Renal cortex interstitium (tissue), 11 donors: ENCODE measurements at regions not wholly inside any gene's neighbourhood (a gene's known extent, or its start where the extent isn't known, plus 50 kb on each side); places are given as distances from the start of the nearest gene placed in this dataset.
"Not testable (repeated sequence)": the region's sequence is repeated elsewhere in the genome, so short reads cannot be mapped to it uniquely, and the experiment has no call there.

Source experiments
- DNase-seq, 11 donors: peaks; one replicate each; pipeline ENCODE4 v3.0.0-alpha.2; 2013; ENCODE audit warnings: low read depth in 9 of 11, low spot score in 4 of 11; ENCODE audit errors: extremely low read depth in 1 of 11

DNA sequence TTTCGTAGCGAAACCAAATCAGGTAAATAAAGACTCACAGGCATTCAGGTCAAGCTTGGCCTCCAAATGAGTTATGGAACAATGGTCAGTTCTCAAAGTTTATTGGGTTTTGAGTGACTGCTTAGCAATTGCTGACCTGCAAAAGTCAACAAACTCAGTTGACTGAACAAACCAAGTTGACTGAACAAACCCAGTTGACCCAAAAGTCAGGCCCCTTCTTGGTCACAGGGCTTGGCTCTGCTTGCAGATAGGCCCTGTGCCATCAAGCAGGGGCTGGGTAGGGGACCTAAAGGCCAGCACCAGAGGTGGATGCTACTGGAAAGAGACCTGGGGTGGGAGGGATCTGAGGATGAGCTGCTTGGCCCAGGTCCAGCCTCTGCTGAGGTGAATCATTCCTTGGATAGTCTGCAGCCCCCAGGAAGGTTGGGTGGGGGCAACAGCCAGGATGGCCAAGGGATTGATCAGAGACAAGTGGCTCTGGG, 64.6 kb downstream of the GADD45G start:
- no peak for DNase-seq

DNA sequence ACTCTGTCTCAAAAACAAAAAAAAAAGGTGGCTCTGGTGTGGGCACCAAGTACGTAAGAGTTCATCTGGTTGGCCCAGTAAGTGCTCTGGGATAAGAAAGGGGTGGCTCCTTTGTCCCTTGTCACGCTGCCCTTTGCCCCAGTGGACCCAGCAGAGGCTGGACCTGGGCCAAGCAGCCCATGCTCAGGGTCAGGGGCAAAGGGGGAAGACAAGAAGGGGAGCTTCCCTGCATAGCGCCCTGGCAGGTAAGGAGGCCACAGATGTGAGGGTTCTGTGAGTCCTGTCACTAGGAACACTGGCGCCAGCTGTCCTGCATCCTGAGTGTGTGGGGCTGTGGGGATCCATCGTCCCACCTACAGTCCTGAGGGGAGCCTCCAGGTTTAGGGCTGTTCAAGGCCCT, 65.3 kb downstream of the GADD45G start:
- no peak for DNase-seq

DNA sequence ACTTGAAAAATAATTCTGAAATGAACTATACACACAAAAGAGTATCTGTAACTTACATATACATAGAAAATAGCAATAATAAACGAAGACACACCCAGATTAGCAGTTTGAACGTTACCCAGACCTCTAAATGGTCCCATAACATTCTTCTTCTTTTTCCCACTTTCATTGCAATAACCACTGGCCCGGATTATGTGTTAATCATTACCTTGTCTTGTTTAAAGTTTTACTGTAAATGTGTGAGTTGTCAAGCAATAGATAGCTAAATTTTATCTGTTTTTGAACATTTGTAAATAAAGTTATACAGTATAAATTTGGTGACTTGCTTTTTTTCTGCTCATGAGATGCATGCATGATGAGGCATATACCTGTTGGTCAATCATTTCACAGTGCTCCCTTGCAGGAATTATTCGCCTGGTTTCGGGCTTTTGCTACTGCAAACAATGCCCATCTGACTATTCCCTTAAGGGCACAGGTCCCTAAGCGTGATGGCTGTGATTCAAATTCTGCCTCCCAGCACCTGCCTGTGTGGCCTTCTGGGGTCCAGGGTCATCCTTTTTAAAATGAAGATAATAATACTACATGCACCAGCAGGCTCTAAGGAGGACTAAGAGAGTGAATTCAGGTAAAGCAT, 66.1 kb downstream of the GADD45G start:
- no peak for DNase-seq

DNA sequence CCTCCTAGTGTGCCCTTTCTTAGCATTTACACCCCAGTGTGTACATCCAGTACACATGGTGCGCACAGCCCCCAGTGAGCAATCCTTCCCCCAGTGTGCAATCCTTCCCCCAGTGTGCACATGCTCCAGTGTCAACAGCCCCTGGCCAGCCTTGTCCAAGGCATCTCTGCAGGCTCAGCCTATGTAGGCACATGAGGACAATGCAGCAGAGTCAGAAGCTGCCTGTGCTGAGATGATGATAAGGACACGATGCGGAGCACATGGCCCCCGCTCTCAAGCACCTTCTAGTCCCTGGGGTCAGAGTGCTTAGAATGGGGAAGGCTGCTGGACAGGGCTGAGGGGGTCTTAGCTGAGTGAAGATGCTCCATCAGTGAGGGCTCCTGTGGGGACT, 69.8 kb downstream of the GADD45G start:
- DNase-seq, result no peak

DNA sequence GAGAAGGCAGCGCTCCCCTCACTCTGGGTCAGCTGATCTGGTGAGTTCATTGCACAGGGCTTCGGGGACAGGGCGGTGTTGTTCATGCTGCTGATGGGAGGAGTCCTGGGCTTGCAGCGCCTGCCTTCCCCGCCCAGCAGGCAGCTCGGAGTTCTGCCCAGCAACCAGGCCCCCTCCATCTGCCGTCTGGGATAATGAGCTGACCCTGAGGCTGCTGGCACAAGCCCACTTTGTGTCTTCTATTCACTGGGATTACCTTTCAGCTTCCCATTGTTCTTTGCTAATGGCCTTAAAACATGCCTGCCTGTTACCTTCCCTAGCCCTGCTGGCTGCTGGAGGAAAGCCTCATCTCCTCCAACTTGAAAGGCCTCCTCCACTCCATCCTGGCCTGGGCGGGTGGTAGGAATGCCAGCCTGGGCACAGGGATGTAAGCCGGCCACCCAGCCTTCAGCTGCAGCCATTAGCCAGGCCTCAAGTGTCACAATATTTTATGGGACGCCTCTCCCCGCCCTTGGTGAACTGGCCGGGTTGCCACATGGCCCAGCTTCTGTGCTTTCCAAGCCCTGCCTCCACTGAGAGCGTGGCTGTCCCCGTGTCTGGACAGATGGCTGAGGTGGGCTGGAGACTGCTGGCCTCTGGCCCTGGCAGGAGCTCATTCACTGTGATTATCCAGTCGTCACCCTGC, 70.4 kb downstream of the GADD45G start:
- DNase-seq, result no peak

DNA sequence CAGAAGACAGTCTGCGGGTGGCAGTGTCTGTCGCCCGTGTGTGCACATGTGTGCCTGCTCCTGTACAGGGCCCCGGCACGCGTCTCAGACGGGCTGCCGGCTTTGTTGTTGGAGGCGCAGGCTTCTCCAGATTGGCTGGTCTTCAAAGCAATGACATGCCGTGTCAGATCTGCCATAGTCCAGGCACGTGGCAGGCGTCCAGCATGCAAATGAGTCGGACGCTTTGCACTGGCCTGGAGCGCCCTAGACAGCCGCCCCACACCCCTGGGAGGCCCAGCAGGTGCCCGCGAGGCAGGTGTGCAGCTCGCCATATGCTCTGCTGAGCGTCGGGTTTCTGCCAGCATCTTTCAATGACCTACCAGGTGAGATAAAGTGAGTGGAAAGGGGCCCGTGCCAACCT, 71.5 kb downstream of the GADD45G start:
- no peak for DNase-seq

DNA sequence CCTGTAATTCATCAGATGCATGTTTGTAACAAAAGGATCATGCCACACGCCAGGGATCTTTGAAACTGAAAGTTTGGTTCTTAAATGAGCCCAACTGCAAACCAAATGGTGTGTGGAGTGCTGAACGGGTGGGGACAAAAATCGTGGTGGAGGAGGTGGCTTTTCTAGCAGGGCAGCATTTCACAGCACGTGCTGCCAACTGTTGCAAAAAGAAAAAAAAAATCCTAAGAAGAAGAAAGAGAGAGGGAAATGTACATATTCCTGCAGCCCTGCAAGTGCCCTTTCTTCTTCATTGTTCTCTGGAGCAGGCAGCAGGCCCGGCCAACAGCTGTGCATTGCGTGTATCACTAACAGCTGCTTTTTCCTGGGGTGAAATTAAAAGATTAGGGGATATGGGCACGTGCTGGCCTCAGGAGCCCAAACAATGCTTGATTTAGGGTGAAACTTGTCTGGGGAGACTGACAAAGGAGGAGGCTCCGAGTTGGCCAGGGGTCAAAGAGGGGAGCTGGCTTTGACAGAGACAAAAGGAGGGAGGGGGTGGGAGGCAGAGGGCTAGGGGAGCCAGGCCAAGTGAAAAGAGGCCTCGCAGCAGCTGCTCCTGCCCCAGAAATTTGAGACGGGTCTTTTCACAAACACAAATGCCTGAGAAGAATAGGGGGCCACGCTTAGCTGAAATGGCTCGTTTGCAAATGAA, 73.0 kb downstream of the GADD45G start:
- no peak for DNase-seq

DNA sequence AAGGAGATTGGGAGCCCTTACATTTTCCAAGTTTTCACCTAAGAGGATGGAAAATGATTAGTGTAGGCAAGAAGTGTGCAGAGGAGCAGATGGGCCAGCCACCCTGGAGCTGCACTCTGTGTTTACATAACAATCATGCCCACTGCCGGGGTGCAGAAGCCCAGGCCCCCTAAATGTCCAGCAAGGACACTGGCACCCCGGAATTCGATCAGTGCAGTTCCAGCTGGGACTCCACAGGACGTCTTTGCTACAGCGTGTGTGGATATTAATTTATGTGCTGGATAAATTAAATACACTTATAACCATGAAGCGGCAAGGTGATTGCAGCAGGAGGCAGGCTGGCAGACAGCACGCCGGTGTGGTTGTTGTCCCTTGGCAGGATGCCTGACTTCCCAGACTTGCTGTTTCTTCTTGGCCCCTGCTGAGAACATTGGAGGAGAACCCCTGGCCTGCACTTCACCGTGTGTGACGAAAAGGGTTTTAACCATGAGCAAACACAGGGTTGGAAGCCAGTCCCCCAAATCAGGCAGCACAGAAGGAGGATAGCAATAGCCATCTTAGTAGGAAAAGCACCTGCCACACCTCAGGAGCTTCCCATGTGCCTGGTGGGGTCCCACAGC, 73.7 kb downstream of the GADD45G start:
- no peak for DNase-seq

DNA sequence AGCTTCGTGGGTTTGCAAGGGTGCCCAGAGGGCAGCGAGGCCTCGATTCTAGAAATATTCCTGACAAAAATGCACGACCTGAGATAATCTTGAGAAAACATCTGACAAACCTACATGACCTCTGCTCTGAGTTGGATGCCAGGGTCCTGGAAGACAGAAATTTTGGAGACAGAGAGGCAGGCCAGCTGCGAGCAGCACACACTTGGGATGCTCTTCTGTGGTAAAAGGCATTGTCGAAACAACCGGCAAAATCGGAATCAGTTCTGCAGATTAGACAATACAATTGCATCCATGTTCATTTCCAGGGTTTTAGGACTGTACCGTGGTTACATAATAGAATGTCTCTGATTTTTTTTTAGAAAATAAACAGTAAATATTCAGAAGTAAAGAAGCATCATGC, 74.2 kb downstream of the GADD45G start:
- DNase-seq, result no peak

DNA sequence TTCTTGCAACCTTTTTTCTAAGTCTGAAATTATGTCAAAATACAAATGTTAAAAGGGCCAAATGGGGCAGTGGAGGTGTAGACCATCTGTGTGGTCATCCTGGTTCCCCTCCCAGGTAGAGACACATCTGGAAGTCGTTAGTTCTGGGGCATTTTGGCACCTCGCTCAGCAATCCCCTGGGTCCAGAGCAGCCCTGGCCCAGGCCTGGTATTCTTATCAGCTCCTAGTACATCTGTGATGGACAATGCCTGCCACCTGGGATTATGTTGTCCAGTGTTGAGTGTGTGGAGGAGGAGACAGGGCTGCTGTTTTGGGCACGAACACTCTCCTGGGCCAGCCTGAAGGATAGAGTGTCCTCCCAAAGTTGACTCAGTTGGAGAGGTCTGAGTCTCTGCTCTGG, 74.8 kb downstream of the GADD45G start:
- DNase-seq, result no peak

DNA sequence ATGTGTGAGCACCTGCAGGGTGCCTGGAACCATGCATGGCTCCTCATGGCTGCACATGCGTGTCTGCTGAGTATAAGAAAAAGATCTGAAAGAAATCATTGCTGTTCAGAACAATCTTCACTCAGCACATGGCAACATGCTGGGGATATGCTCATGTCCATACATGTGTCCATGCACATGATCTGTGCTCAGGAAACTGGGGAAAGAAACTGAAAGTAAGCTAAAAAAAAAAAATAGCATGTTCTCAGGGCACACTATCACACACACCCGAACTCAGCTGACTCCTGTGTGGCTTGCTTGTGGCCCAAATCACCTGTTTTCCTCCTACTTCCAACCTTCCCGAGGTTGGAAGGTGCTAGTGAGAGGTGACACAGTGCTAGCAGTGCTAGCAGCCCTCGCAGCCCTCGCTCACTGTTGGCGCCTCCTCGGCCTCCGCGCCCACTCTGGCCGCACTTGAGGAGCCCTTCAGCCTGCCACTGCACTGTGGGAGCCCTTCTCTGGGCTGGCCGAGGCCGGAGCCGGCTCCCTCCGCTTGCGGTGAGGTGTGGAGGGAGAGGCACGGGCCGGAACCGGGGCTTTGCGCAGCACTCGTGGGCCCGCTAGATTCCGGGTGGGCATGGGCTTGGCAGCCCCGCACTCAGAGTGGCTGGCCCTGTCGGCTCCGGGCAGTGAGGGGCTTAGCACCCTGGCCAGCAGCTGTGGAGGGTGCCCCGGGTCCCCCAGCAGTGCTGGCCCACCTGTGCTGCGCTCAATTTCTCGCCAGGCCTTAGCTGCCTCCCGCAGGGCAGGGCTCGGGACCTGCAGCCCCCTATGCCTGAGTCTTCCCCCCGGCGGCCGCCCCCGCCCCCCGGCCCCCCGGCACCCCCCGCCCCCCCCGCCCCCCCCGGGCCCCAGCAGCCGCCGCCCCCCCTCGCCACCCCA, 76.0 kb downstream of the GADD45G start:
- no peak for DNase-seq

DNA sequence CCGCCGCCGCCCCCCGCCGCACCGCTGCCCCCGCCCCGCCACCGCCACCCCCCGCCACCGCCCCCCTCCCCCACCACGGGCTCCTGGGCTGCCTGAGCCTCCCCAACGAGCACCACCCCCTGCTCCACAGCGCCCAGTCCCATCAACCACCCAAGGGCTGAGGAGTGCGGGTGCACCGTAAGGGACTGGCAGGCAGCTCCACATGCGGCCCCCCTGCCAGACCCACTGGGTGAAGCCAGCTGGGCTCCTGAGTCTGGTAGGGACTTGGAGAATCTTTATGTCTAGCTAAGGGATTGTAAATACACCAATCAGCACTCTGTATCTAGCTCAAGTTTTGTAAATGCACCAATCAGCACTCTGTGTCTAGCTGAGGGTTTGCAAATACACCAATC, 76.7 kb downstream of the GADD45G start:
- DNase-seq, result not testable (repeated sequence)

DNA sequence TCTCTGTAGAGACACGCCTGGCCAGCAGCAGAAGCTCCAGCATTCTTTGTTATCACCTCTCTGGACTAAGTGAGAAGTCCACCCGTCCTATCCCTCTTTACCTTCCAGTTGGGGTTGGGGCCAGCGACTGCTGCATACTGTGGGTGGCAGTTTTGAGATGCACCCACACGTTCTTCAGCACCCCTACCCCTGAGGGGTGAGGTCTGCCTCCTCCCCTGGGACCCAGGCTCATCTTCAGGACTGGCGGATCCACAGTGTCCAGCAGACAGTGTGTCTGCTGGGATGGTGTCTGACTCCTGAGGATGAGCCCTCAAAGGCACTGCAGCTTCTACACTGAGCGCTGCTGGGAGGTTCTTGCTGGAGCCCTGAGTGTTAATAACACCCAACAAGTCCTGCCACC, 78.8 kb downstream of the GADD45G start:
- no peak for DNase-seq

DNA sequence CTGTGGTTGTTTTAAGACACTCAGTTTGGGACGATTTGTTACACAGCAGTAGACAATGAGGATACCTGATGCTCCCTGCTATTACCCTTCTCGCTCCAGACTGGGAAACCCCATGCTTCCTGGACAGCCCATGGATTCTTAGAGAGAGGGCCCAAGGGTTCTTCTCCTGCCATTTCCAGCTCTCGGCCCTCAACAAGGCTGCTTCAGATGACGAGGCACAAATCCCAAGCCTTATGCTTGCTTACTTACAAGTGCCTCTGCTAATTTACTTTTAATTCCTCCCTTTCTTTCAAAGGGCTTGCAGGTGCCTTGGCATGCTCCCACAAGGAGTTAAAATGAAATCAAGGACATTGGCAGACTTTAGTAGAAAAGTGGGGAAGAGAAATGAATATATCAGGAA, 79.4 kb downstream of the GADD45G start:
- no peak for DNase-seq

DNA sequence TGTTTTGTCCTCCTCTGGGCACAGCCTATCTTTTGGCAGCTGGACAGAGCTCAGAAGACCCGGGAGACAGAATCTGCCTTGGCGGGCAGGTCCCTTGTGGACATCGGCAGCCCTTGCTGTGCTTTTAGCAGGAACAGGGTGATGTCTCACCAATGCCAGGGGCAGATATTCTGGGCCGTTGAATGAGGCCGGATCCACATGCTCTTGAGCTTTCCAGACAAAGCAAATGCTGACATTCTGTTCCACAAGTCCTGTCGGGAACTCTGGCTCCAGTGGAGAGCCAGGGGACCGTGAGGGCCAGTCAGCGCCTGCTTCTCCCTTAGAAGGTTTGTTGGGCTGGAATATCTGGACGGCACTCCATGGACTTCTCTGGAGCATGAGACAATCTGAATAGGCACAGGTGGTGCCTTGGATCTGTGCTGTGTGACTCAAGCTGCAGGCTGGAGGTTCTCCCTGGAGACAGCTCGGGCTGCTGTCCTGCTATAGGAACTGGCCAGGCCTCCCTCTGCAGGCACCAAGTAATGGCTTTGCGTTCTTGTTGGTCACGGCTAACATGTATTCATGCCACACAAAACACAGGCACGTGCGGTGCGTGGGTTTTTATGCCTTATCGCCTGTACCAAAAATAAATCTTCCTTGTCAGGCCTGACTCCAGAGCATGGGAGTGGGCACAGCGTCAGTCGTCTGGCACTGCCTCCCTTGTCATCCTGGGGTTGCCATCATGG, 80.3 kb downstream of the GADD45G start:
- no peak for DNase-seq

DNA sequence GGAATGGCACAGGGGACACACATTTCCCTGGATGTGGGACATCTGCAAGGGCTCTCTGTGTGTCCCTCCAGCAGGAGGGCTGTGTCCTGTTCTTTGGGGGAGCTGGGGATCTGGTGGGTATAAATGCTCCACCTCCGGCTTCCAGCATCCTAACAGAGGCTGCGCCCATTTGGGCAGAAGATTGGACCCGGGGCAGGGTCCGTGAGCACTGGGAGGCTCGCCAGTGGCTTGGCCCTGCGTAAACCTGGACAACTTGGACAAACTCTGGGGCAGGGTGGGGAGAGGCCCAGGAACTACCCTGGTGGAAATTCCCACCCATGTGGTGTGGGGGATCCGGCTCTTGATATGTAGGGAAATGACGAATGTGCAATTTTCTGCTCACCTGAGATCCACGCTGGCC, 80.9 kb downstream of the GADD45G start:
- no peak for DNase-seq

DNA sequence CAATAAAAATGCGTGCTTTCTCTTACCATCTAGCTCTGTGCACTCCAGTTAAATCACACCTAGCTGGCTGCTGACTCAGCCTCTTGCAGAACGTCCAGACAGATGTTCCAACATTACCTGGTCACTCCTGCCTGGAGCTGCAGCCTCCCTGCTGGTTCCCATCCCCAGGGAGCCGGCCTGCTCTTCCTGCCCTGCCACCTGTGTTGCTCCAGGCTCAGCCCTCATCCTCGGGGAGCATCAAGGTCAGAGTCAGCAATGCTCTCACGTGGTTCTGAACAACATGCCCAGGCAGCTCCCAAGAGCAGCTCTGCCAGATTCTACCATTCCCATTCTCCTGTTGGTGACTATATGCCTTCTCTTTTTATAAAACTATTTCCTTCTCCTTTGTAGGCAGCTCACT, 81.3 kb downstream of the GADD45G start:
- DNase-seq, result no peak

DNA sequence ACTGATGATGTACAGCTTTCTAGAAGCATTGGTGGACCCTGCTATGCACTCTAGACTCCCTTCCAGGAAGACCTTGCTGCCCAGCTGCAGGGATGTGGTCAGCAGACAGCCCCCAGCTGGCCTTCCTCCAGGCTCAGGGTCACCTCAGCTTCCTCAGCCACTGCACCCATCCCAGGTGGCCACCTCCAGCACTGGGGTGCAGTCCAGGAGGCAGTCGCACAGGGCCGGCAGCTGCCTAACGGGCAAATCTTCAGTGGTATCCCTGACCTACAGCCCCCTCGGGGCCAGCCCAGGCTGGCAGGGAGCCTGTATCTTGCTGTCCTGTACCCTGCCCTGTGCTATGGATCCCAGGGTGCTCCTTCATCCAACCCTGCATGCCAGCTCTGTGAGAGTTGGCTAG, 81.8 kb downstream of the GADD45G start:
- no peak for DNase-seq
